Kidney capillary endothelial cell (primary cell): ENCODE measurements at regions not wholly inside any gene's neighbourhood (a gene's known extent, or its start where the extent isn't known, plus 50 kb on each side); places are given as distances from the start of the nearest gene placed in this dataset.
"Not testable (repeated sequence)": the region's sequence is repeated elsewhere in the genome, so short reads cannot be mapped to it uniquely, and the experiment has no call there.

Experiments
- DNase-seq: peaks from one replicate; pipeline ENCODE4 v3.0.0-alpha.2; 2018; ENCODE audit warnings: low spot score

- DNase-seq: no peak
Measured at GRCh38 chr10:131818510-131819234, 82.1 kb upstream of the PPP2R2D start.

GRCh38 chr10:131819241-131820072 is 81.4 kb upstream of the PPP2R2D start:
- DNase-seq: no peak

- DNase-seq: no peak
Measured at GRCh38 chr10:131820626-131821025, 80.2 kb upstream of the PPP2R2D start.

- no peak for DNase-seq
Measured at GRCh38 chr10:131821378-131822012, 79.3 kb upstream of the PPP2R2D start.

GRCh38 chr10:131822013-131822691 is 78.7 kb upstream of the PPP2R2D start:
- DNase-seq: no peak

GRCh38 chr10:131822692-131823245 is 78.0 kb upstream of the PPP2R2D start:
- DNase-seq: no peak

- DNase-seq: not testable (repeated sequence)
Measured at GRCh38 chr10:131823601-131824099, 77.2 kb upstream of the PPP2R2D start.

- DNase-seq: no peak
Measured at GRCh38 chr10:131824371-131825149, 76.2 kb upstream of the PPP2R2D start.

GRCh38 chr10:131825150-131825848 is 75.5 kb upstream of the PPP2R2D start:
- no peak for DNase-seq

- DNase-seq: no peak
Measured at GRCh38 chr10:131825960-131826650, 74.7 kb upstream of the PPP2R2D start.

- no peak for DNase-seq
Measured at GRCh38 chr10:131829156-131829930, 71.5 kb upstream of the PPP2R2D start.

GRCh38 chr10:131830446-131831130 is 70.2 kb upstream of the PPP2R2D start:
- DNase-seq: no peak

- no peak for DNase-seq
Measured at GRCh38 chr10:131831561-131831960, 69.2 kb upstream of the PPP2R2D start.

- no peak for DNase-seq
Measured at GRCh38 chr10:131832056-131832685, 68.6 kb upstream of the PPP2R2D start.

- no peak for DNase-seq
Measured at GRCh38 chr10:131833013-131833412, 67.8 kb upstream of the PPP2R2D start.

- DNase-seq: no peak
Measured at GRCh38 chr10:131833446-131834080, 67.2 kb upstream of the PPP2R2D start.

- DNase-seq: no peak
Measured at GRCh38 chr10:131834152-131834810, 66.5 kb upstream of the PPP2R2D start.
